K562 (cell line): ENCODE measurements at regions not wholly inside any gene's neighbourhood (a gene's known extent, or its start where the extent isn't known, plus 50 kb on each side); places are given as distances from the start of the nearest gene placed in this dataset.

Source experiments
- ATAC-seq: fragments of 200-7000 bp; cut with Tn5 transposase; 3 replicates; pipeline ENCODE4 v1.9.1; 2020; ENCODE audit warnings: moderate library complexity
- BruUV-seq: library from RNA; stranded (reverse); fragments of 400-500 nt; replicated peaks from 2 replicates; lab custom pipeline; 2021; lab: Mats Ljungman, UMichigan
- CTCF ChIA-PET: fragments of 300-600 bp; formaldehyde crosslinking; extraction: SDS; loops from one replicate; lab custom pipeline; 2021; ENCODE audit warnings: low intra/inter-chr PET ratio; lab: Yijun Ruan, JAX
- POLR2A ChIA-PET: fragments of 300-600, 350-650 bp; sonication (Branson Sonifier 250); formaldehyde crosslinking; extraction: SDS; loops from one replicate; lab custom pipeline; 2021; ENCODE audit warnings: antibody characterized with exemption, inconsistent platforms; lab: Yijun Ruan, JAX
- DNase-seq, 4 experiments: peaks; one replicate each; pipeline versions ENCODE4 v3.0.0 to v3.0.0-alpha.2; 2011 to 2018; ENCODE audit warnings: low spot score in 3 of 4, mixed read lengths in 3 of 4; ENCODE audit errors: extremely low read depth in 1 of 4
- FAIRE-seq: peaks from 2 replicates; lab custom pipeline; 2011; peaks lifted over from hg19 to GRCh38; lab: Jason Lieb, UNC
- H2AFZ ChIP-seq: 2 replicates; pipeline ENCODE4 v1.6.0; 2011; ENCODE audit warnings: low read depth, low read length, control low read depth, inconsistent platforms
- H3K27ac ChIP-seq: fragments of 200-600 bp; 3 replicates; pipeline ENCODE4 v1.8.0; 2011; ENCODE audit warnings: low read depth, mild to moderate bottlenecking, control low read depth, inconsistent platforms, low read length, moderate library complexity, mixed read lengths; ENCODE audit errors: extremely low read depth
- H3K27me3 ChIP-seq, 2 experiments: fragments of 300-600 bp in 1 of 2; 2 replicates in 1 of 2; 3 replicates in 1 of 2; pipeline versions ENCODE4 v1.6.0 to v1.8.0; 2011; ENCODE audit warnings: inconsistent platforms in 2 of 2, low read length in 2 of 2, mild to moderate bottlenecking in 1 of 2, mixed read lengths in 1 of 2, moderate library complexity in 1 of 2; ENCODE audit not compliant: control insufficient read depth in 2 of 2, insufficient read depth in 2 of 2
- H3K36me3 ChIP-seq: fragments of 300-600 bp; 3 replicates; pipeline ENCODE4 v1.8.0; 2011; ENCODE audit warnings: mild to moderate bottlenecking, low read length, inconsistent platforms; ENCODE audit not compliant: control insufficient read depth, insufficient read depth
- H3K4me1 ChIP-seq, 2 experiments: fragments of 200-600 bp in 1 of 2; replicated peaks in 1 of 2; 2 replicates in 1 of 2; 3 replicates in 1 of 2; pipeline versions ENCODE4 v1.5.1 to v1.8.0; 2011; ENCODE audit warnings: inconsistent platforms in 2 of 2, low read length in 2 of 2, mild to moderate bottlenecking in 1 of 2, mixed read lengths in 1 of 2, moderate library complexity in 1 of 2; ENCODE audit not compliant: control insufficient read depth in 2 of 2, insufficient read depth in 2 of 2
- H3K4me2 ChIP-seq: 2 replicates; pipeline ENCODE4 v1.6.1; 2011; ENCODE audit warnings: low read length, control low read depth, inconsistent platforms, mixed read lengths; ENCODE audit not compliant: insufficient read depth
- H3K4me3 ChIP-seq: fragments of 200-600 bp; sonication (generic), shearing (Covaris generic); 2 replicates; pipeline ENCODE4 v1.5.1; 2016; ENCODE audit warnings: control low read depth, inconsistent platforms
- H3K79me2 ChIP-seq: fragments of 200-600 bp; 3 replicates; pipeline ENCODE4 v1.8.0; 2011; ENCODE audit warnings: low read length, inconsistent platforms; ENCODE audit not compliant: control insufficient read depth, insufficient read depth
- H3K9ac ChIP-seq, 2 experiments: 2 replicates each; pipeline versions ENCODE4 v1.6.0 to v1.6.1; 2011; ENCODE audit warnings: low read depth in 2 of 2, low read length in 2 of 2, control low read depth in 1 of 2, inconsistent platforms in 1 of 2, mild to moderate bottlenecking in 1 of 2, mixed read lengths in 1 of 2; ENCODE audit not compliant: insufficient read depth in 1 of 2
- H3K9me1 ChIP-seq: one replicate; pipeline ENCODE4 v1.6.0; 2011; ENCODE audit warnings: inconsistent platforms, mild to moderate bottlenecking, low read length, moderate library complexity; ENCODE audit not compliant: control insufficient read depth, insufficient read depth
- H3K9me3 ChIP-seq: replicated peaks from 2 replicates; pipeline ENCODE4 v1.5.1; 2011; ENCODE audit warnings: low read depth, low read length, inconsistent platforms; ENCODE audit not compliant: control insufficient read depth, insufficient read depth
- H4K20me1 ChIP-seq: replicated peaks from 2 replicates; pipeline ENCODE4 v1.6.1; 2011; ENCODE audit warnings: low read length, inconsistent platforms, mixed read lengths; ENCODE audit not compliant: control insufficient read depth, insufficient read depth
- EP300 ChIP-seq: IDR thresholded peaks from 2 replicates; pipeline ENCODE4 v1.6.1; 2012; ENCODE audit warnings: low read length, improper control_type of control experiment
- ESRRA ChIP-seq: fragments of 450-650 bp; IDR thresholded peaks from 2 replicates; pipeline ENCODE4 v1.6.1; 2014; ENCODE audit warnings: low read depth, mild to moderate bottlenecking, moderate library complexity, borderline replicate concordance
- ETS2 ChIP-seq: IDR thresholded peaks from 2 replicates; pipeline ENCODE4 v1.6.1; 2016; ENCODE audit warnings: borderline replicate concordance, missing genetic modification characterization, mild to moderate bottlenecking, moderate library complexity, missing compliant biosample characterization; ENCODE audit not compliant: poor library complexity, severe bottlenecking
- GTF2A2 ChIP-seq: IDR thresholded peaks from 2 replicates; pipeline ENCODE4 v1.6.1; 2016; ENCODE audit warnings: mild to moderate bottlenecking, missing genetic modification characterization, missing compliant biosample characterization
- HINFP ChIP-seq: fragments of 450-650 bp; conservative IDR thresholded peaks from 2 replicates; pipeline ENCODE4 v1.6.1; 2016; ENCODE audit warnings: missing genetic modification characterization, low read depth, mild to moderate bottlenecking, control low read depth, missing compliant biosample characterization
- MECOM ChIP-seq: fragments of 250-450 bp; sonication (Bioruptor Pico); IDR thresholded peaks from 2 replicates; pipeline ENCODE4 v1.8.0; 2022; ENCODE audit warnings: inconsistent platforms
- NFRKB ChIP-seq: fragments of 450-650 bp; IDR thresholded peaks from 2 replicates; pipeline ENCODE4 v1.6.1; 2016; ENCODE audit warnings: low read depth
- RBM25 ChIP-seq: fragments of 200-400 bp; formaldehyde crosslinking; IDR thresholded peaks from 2 replicates; pipeline ENCODE4 v1.6.1; 2018; ENCODE audit warnings: low read length, low read depth, moderate library complexity; ENCODE audit not compliant: severe bottlenecking
- TCFL5 ChIP-seq: fragments of 250-450 bp; sonication (Bioruptor Pico); conservative IDR thresholded peaks from 2 replicates; pipeline ENCODE4 v1.6.1; 2021; ENCODE audit warnings: mild to moderate bottlenecking, moderate library complexity, matching md5 sums
- WGBS: fragments of 100-300 bp; shearing (Covaris generic); methylation state at CpG from one replicate; pipeline ENCODE4 v1.1.6; 2016; ENCODE audit warnings: low coverage, mixed read lengths; ENCODE audit not compliant: insufficient coverage; ENCODE audit errors: missing lambda C conversion rate; 5-methylcytosine and 5-hydroxymethylcytosine counted together
- in situ Hi-C: fragments of 300-500 bp; cut with MboI; formaldehyde crosslinking; loops from 4 replicates; pipeline ENCODE4 v1.15.0; 2018; ENCODE audit warnings: inconsistent platforms, mixed read lengths
- intact Hi-C: fragments of 100-400 bp; cut with micrococcal nuclease; formaldehyde crosslinking; loops from 2 replicates; pipeline ENCODE4 v1.14.2; 2022

GRCh38 chr11:82639251-82639650, 94.4 kb downstream of the FAM181B start (continued):
- no peak for TF ChIP-seq MECOM (CRISPR knock-in tag)
- no peak for TF ChIP-seq TCFL5 (CRISPR knock-in tag)
- TF ChIP-seq ETS2 (tag): no peak
- no peak for TF ChIP-seq HINFP (tag)
- TF ChIP-seq NFRKB: no peak
- TF ChIP-seq EP300: no peak
- no peak for TF ChIP-seq GTF2A2 (tag)
- TF ChIP-seq ESRRA: no peak
- TF ChIP-seq, all 486 proteins: peak for 0

GRCh38 chr11:82636615-82637014, 97.0 kb downstream of the FAM181B start:
- ATAC-seq (no peak), DNase-seq (no peak), FAIRE-seq (no peak)
- Histone ChIP-seq H3K9ac (no peak overlapping the region), H3K4me1 (no peaks in the 10 kb centered on the region), H3K9me3 (no peaks in the 10 kb centered on the region), H3K9me1 (no peaks in the 10 kb centered on the region), H3K36me3 (no peaks in the 10 kb centered on the region), H4K20me1 (no peaks in the 10 kb centered on the region), H3K4me2 (no peak overlapping the region), H3K27me3 (no peaks in the 10 kb centered on the region), H3K4me3 (no peak overlapping the region), H2AFZ (no peak overlapping the region), H3K79me2 (no peaks in the 10 kb centered on the region), H3K27ac (no peak overlapping the region)
- POLR2A ChIA-PET: no interaction called here
- intact Hi-C loops (no loop called here), in situ Hi-C loops (no loop called here)
- WGBS: 0% methylated on average over 1 of the region's 1 CpG
- CTCF ChIA-PET: no interaction called here
- no TSS peak for BruUV-seq
- no peak for TF ChIP-seq RBM25
